Vagina (tissue), 2 donors: ENCODE measurements at regions not wholly inside any gene's neighbourhood (a gene's known extent, or its start where the extent isn't known, plus 50 kb on each side); places are given as distances from the start of the nearest gene placed in this dataset. TPM values are rescaled to one million over a fixed set of nuclear protein-coding genes. Genes with fewer than 3 reads are reported as not detected.

Experiments
- DNase-seq, 2 donors: peaks; one replicate each; pipeline ENCODE4 v3.0.0-alpha.2; 2017; ENCODE audit errors: extremely low spot score in 2 of 2
- H3K27ac ChIP-seq: fragments of 200-600 bp; sonication (generic); one replicate; pipeline ENCODE4 v1.5.1; 2019
- H3K27me3 ChIP-seq: fragments of 200-600 bp; sonication (generic); one replicate; pipeline ENCODE4 v1.5.1; 2019
- H3K36me3 ChIP-seq, 2 donors: fragments of 200-600 bp; sonication (generic); one replicate each; pipeline ENCODE4 v1.5.1; 2017 to 2019
- H3K4me1 ChIP-seq: fragments of 200-600 bp; sonication (generic); one replicate; pipeline ENCODE4 v1.5.1; 2019
- H3K4me3 ChIP-seq, 2 donors: fragments of 200-600 bp; sonication (generic); 1 replicate in 1 of 2; 2 replicates in 1 of 2; pipeline ENCODE4 v1.5.1; 2016 to 2019
- H3K9me3 ChIP-seq: fragments of 200-600 bp; sonication (generic); one replicate; pipeline ENCODE4 v1.5.1; 2019
- POLR2A ChIP-seq, 2 donors: fragments of 450-650 bp; IDR thresholded peaks; one replicate each; pipeline ENCODE4 v1.6.1; 2017; ENCODE audit warnings: antibody characterized with exemption in 2 of 2, mild to moderate bottlenecking in 2 of 2, moderate library complexity in 2 of 2
- POLR2AphosphoS5 ChIP-seq, 2 donors: sonication (generic); formaldehyde crosslinking; IDR thresholded peaks; one replicate each; pipeline ENCODE4 v1.9.0; 2017; ENCODE audit warnings: antibody characterized with exemption in 2 of 2, mild to moderate bottlenecking in 2 of 2, low read depth in 1 of 2; ENCODE audit not compliant: insufficient read depth in 1 of 2
- intact Hi-C: fragments of 100-400 bp; cut with DNase I; formaldehyde crosslinking; loops from one replicate; pipeline ENCODE4 v1.15.1; 2023
- small RNA-seq: library from RNA; depleted of rRNA; stranded (forward); fragments of <200 nt; gene quantifications from one replicate; pipeline ENCODE3, GENCODE V24; 2016
- TF ChIP-seq, protein P1 (sequence below), 3 experiments: fragments of 450-650 bp in 2 of 3; fragments of 200-600 bp in 1 of 3; sonication (generic) in 1 of 3; IDR thresholded peaks; one replicate each; pipeline ENCODE4 v1.5.1; 2017 to 2019; ENCODE audit warnings: antibody characterized with exemption in 3 of 3, mild to moderate bottlenecking in 2 of 3, moderate library complexity in 2 of 3

- Histone ChIP-seq H3K4me1 (no peaks in the 10 kb centered on the region), H3K9me3 (no peaks in the 10 kb centered on the region), H3K27ac (no peak overlapping the region), H3K4me3 (no peak overlapping the region), H3K27me3 (no peaks in the 10 kb centered on the region), H3K36me3 (no peaks in the 10 kb centered on the region)
- TF ChIP-seq POLR2AphosphoS5 (IDR thresholded peaks at IDR 0.05; ENCODE audit: insufficient read depth in 1 of 2, low read depth in 1 of 2) (no peak), POLR2A (IDR thresholded peaks at IDR 0.05) (no peak)
- TF ChIP-seq, protein P1, sequence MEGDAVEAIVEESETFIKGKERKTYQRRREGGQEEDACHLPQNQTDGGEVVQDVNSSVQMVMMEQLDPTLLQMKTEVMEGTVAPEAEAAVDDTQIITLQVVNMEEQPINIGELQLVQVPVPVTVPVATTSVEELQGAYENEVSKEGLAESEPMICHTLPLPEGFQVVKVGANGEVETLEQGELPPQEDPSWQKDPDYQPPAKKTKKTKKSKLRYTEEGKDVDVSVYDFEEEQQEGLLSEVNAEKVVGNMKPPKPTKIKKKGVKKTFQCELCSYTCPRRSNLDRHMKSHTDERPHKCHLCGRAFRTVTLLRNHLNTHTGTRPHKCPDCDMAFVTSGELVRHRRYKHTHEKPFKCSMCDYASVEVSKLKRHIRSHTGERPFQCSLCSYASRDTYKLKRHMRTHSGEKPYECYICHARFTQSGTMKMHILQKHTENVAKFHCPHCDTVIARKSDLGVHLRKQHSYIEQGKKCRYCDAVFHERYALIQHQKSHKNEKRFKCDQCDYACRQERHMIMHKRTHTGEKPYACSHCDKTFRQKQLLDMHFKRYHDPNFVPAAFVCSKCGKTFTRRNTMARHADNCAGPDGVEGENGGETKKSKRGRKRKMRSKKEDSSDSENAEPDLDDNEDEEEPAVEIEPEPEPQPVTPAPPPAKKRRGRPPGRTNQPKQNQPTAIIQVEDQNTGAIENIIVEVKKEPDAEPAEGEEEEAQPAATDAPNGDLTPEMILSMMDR (IDR thresholded peaks at IDR 0.05), result no peak
- DNase-seq, result no peak
- intact Hi-C loops, result no loop called here
These were observed 51.0 kb upstream of the RASGEF1B start for GRCh38 chr4:81522711-81523110.

- no peak for TF ChIP-seq POLR2AphosphoS5 (IDR thresholded peaks at IDR 0.05; ENCODE audit: insufficient read depth in 1 of 2, low read depth in 1 of 2)
- TF ChIP-seq, protein P1 (IDR thresholded peaks at IDR 0.05), result no peak
- TF ChIP-seq POLR2A (IDR thresholded peaks at IDR 0.05), result no peak
- no peak for DNase-seq
- Histone ChIP-seq H3K4me1 (no peaks in the 10 kb centered on the region), H3K9me3 (no peaks in the 10 kb centered on the region), H3K36me3 (no peaks in the 10 kb centered on the region), H3K27me3 (no peaks in the 10 kb centered on the region), H3K27ac (no peak overlapping the region), H3K4me3 (no peak overlapping the region)
- intact Hi-C loops, result no loop called here
These were observed 50.0 kb upstream of the RASGEF1B start for GRCh38 chr4:81521708-81522107.

Small RNA genes lying in the stretch of these regions (small RNA-seq; reads per million reads assigned to genes)
- gene RF00322 (not detected), gene RNU6-499P (not detected)
